Cardiac fibroblast (primary cell): ENCODE measurements at regions not wholly inside any gene's neighbourhood (a gene's known extent, or its start where the extent isn't known, plus 50 kb on each side); places are given as distances from the start of the nearest gene placed in this dataset.

Source experiments
- DNase-seq, 2 donors: peaks; one replicate each; pipeline versions ENCODE4 v3.0.0 to v3.0.0-alpha.2; 2010; ENCODE audit warnings: low read depth in 2 of 2
- H3K4me3 ChIP-seq, 2 donors: replicated peaks in 1 of 2; 1 replicate in 1 of 2; 2 replicates in 1 of 2; pipeline ENCODE4 v1.5.1; 2011; ENCODE audit warnings: low read depth in 2 of 2, low read length in 2 of 2, mild to moderate bottlenecking in 2 of 2, moderate library complexity in 1 of 2
- TF ChIP-seq, protein P1 (sequence below): IDR thresholded peaks from one replicate; pipeline ENCODE4 v1.5.1; 2011; ENCODE audit warnings: low read depth, mild to moderate bottlenecking, low read length, inconsistent platforms

DNA sequence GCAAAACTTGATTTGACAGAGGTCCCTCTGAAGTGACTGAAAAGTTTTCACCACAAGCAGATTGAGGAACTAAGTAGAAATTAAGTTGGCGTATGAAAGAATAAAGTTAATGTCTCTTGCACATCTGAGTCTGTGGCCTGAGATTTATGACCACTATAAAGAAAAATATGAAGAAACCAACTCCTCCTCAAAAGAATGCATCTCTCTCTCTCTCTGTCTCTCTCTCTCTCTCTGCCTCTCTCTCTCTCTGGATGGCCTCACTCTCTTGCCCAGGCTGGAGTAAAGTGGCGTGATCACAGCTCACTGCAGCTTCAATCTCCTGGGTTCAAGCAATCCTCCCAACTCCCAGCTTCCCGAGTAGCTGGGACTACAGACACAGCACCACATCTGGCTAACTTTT, 55.2 kb downstream of the RPL22L1 start:
- H3K4me3 ChIP-seq, result no peak overlapping the region
- DNase-seq, result no peak
- TF ChIP-seq, protein P1, sequence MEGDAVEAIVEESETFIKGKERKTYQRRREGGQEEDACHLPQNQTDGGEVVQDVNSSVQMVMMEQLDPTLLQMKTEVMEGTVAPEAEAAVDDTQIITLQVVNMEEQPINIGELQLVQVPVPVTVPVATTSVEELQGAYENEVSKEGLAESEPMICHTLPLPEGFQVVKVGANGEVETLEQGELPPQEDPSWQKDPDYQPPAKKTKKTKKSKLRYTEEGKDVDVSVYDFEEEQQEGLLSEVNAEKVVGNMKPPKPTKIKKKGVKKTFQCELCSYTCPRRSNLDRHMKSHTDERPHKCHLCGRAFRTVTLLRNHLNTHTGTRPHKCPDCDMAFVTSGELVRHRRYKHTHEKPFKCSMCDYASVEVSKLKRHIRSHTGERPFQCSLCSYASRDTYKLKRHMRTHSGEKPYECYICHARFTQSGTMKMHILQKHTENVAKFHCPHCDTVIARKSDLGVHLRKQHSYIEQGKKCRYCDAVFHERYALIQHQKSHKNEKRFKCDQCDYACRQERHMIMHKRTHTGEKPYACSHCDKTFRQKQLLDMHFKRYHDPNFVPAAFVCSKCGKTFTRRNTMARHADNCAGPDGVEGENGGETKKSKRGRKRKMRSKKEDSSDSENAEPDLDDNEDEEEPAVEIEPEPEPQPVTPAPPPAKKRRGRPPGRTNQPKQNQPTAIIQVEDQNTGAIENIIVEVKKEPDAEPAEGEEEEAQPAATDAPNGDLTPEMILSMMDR, result no peak

DNA sequence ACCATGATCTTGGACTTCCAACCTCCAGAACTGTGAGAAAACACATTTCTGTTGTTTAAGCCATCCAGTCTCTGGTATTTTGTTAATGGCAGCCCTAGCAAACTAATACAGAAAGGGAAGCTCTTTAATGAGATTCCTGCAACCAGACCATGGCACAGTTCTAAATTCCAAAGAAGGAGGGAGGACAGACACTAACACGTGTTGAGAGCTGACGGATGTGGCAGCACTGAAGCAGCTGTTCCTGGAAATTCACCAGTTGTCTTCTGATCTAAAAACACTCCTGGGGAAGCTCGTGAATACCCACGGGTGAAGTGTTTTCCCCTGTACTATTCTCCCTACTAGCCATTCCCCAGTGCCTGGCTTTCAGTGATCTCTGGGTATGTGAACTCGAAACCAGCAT, 56.7 kb downstream of the RPL22L1 start:
- no peak overlapping the region for H3K4me3 ChIP-seq
- TF ChIP-seq, protein P1, result no peak
- no peak for DNase-seq

- TF ChIP-seq, protein P1, result peak; percentile 88
- no peak overlapping the region for H3K4me3 ChIP-seq
- peak; percentile 91 to 92 for DNase-seq
These were observed 57.9 kb downstream of the RPL22L1 start for GRCh38 chr3:170811928-170812591.

DNA sequence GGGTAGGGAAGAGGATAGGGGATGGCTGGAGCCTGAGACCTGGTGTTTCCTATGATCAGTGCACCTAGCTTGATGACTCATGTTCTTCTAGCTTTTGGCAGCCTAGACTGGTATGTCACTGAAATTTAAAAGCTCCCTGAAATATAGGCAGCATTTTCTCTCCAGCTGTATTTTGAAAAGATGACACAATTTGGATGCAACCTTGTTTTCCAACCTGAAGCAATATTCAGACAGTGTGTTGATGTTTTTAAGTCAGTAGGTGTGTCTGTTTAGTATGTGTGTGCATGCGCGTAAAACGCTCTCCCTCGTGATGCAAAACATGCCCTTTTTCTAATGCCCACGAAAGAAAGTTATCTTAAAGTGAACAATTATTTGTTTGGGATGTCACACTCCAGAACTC, 58.5 kb downstream of the RPL22L1 start:
- peak; percentile 42 to 73 for DNase-seq
- TF ChIP-seq, protein P1, result no peak

DNA sequence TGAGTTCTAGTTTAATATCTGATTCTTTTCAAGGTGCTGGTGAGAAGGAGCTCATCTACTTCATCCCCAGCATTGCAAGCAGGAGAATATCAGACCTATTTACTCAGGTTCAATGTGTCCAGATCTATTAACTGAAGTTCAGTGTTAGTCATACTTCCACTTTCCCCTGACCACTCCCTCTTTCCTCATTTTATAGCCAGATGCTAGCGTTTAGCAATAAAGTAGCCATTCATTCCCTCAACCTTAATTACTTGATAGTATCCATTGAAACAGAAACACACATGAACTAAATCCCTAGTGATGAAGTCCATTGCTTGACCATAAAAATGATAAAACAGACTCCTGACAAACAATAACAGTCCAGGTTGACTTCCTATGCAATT, 60.0 kb downstream of the RPL22L1 start:
- peak; percentile 41 to 69 for DNase-seq
- H3K4me3 ChIP-seq, result no peak overlapping the region
- TF ChIP-seq, protein P1, result no peak

More for the DNA sequence above, 58.5 kb downstream of the RPL22L1 start:
- no peak overlapping the region for H3K4me3 ChIP-seq

DNA sequence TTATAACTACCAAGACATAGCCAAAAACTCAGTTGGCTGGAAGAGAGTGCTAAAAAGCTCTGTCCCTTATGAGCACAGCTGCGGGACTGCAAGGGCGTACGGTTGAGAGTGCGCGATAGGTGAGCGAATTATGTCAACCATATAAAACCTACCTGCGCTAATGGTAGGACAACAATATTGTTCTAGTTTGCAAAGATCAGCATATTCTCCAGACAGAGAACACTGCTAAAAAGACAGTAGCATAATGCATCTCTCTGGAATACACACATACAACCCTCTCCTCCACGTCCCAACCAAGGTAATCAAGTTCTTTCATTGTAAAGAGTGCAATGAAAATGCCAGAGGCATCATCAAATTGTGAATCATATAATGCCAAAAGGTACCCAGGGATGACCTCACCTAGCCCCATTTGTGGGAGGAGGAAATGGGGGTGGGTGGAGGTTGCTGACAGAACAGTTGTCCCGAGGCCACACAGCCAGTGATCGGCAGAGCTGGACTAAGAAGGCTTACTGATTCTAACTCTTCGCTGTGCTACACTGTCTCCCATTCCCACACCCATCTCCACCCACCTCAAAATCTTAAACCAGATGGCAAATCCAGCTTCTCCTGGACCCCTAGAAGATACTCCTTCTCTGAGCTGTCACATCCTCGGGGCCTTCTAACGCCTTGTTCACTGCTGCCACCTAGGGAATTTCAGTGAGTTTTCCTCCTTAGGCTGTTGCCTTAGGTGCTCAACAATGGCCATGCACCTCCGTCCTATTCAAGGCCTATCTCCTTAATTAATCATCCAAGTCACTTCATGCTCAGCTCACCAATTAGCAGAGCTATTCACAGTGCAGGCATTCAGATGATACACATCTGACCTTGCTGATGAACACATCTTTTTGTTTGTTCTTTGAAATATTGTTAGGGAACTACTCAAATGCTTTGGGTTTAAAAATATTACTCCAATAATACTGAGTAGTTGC, 60.7 kb downstream of the RPL22L1 start:
- DNase-seq, result peak; percentile 85 to 90

More for the DNA sequence above, 60.7 kb downstream of the RPL22L1 start:
- H3K4me3 ChIP-seq, result no peak overlapping the region
- TF ChIP-seq, protein P1, result peak; percentile 73
